Thyroid gland (tissue), 4 donors: ENCODE measurements at regions not wholly inside any gene's neighbourhood (a gene's known extent, or its start where the extent isn't known, plus 50 kb on each side); places are given as distances from the start of the nearest gene placed in this dataset.

Source experiments
- DNase-seq, 2 donors: peaks; one replicate each; pipeline ENCODE4 v3.0.0-alpha.2; 2019
- H3K27ac ChIP-seq, 3 donors: fragments of 200-600 bp; sonication (generic); 1 replicate in 2 of 3; 2 replicates in 1 of 3; pipeline ENCODE4 v1.5.1; 2016 to 2019; ENCODE audit warnings: mild to moderate bottlenecking in 1 of 3, moderate library complexity in 1 of 3
- H3K27me3 ChIP-seq: fragments of 200-600 bp; sonication (generic); one replicate; pipeline ENCODE4 v1.5.1; 2019
- H3K36me3 ChIP-seq, 2 donors: fragments of 200-600 bp; sonication (generic); one replicate each; pipeline ENCODE4 v1.5.1; 2016 to 2019
- H3K4me1 ChIP-seq, 2 donors: fragments of 200-600 bp; sonication (generic); one replicate each; pipeline ENCODE4 v1.5.1; 2017 to 2019
- H3K4me3 ChIP-seq, 3 donors: fragments of 200-600 bp; sonication (generic); replicated peaks in 1 of 3; 1 replicate in 2 of 3; 2 replicates in 1 of 3; pipeline ENCODE4 v1.5.1; 2016; ENCODE audit warnings: mild to moderate bottlenecking in 1 of 3
- H3K9me3 ChIP-seq: fragments of 200-600 bp; sonication (generic); one replicate; pipeline ENCODE4 v1.5.1; 2017
- CTCF ChIP-seq, 6 experiments: fragments of 200-600 bp in 3 of 6; fragments of 450-650 bp in 3 of 6; sonication (generic) in 3 of 6; IDR thresholded peaks; one replicate each; pipeline ENCODE4 v1.5.1; 2016 to 2019; ENCODE audit warnings: antibody characterized with exemption in 6 of 6, mild to moderate bottlenecking in 2 of 6, inconsistent platforms in 1 of 6, moderate library complexity in 1 of 6
- POLR2A ChIP-seq, 2 donors: fragments of 450-650 bp; IDR thresholded peaks; one replicate each; pipeline ENCODE4 v1.6.1; 2017; ENCODE audit warnings: antibody characterized with exemption in 2 of 2, mild to moderate bottlenecking in 2 of 2, moderate library complexity in 1 of 2
- WGBS, 2 donors: methylation state at CpG; one replicate each; pipeline ENCODE4 v1.1.5; 2017; 5-methylcytosine and 5-hydroxymethylcytosine counted together
- intact Hi-C: fragments of 100-400 bp; cut with DNase I; formaldehyde crosslinking; loops from one replicate; pipeline ENCODE4 v1.15.1; 2023

GRCh38 chr19:32188921-32189320, 156.5 kb upstream of the ZNF507 start:
- Histone ChIP-seq H3K9me3 (no peaks in the 10 kb centered on the region), H3K4me1 (no peaks in the 10 kb centered on the region), H3K36me3 (no peaks in the 10 kb centered on the region), H3K27ac (no peak overlapping the region), H3K27me3 (no peaks in the 10 kb centered on the region), H3K4me3 (no peak overlapping the region)
- DNase-seq = no peak
- WGBS, 2 donors = 74 to 81% methylated on average over 2 of the region's 2 CpGs
- no peak for TF ChIP-seq CTCF (IDR thresholded peaks at IDR 0.05)
- TF ChIP-seq POLR2A (IDR thresholded peaks at IDR 0.05) = no peak
- intact Hi-C loops = no loop called here

- TF ChIP-seq POLR2A (IDR thresholded peaks at IDR 0.05) = no peak
- no peak for TF ChIP-seq CTCF (IDR thresholded peaks at IDR 0.05)
- intact Hi-C loops = no loop called here
- WGBS, 2 donors = 69% methylated on average over 6 of the region's 6 CpGs
- H3K4me3 ChIP-seq = no peak overlapping the region
- no peak overlapping the region for H3K27ac ChIP-seq
- no peaks in the 10 kb centered on the region for H3K27me3 ChIP-seq
- no peak for DNase-seq
- H3K4me1 ChIP-seq = no peaks in the 10 kb centered on the region
- H3K9me3 ChIP-seq = no peaks in the 10 kb centered on the region
- no peaks in the 10 kb centered on the region for H3K36me3 ChIP-seq
These were observed 155.3 kb upstream of the ZNF507 start for GRCh38 chr19:32189956-32190706.

GRCh38 chr19:32191921-32192320, 153.5 kb upstream of the ZNF507 start:
- Histone ChIP-seq H3K4me3 (no peak overlapping the region), H3K27ac (no peak overlapping the region), H3K36me3 (no peaks in the 10 kb centered on the region), H3K4me1 (no peaks in the 10 kb centered on the region), H3K9me3 (no peaks in the 10 kb centered on the region), H3K27me3 (no peaks in the 10 kb centered on the region)
- WGBS, 2 donors = 87 to 92% methylated on average over 3 of the region's 3 CpGs
- no peak for DNase-seq
- intact Hi-C loops = no loop called here
- TF ChIP-seq POLR2A (IDR thresholded peaks at IDR 0.05) = no peak
- TF ChIP-seq CTCF (IDR thresholded peaks at IDR 0.05) = no peak

- H3K27me3 ChIP-seq = no peaks in the 10 kb centered on the region
- TF ChIP-seq CTCF (IDR thresholded peaks at IDR 0.05) (no peak), POLR2A (IDR thresholded peaks at IDR 0.05) (no peak)
- H3K4me1 ChIP-seq = no peaks in the 10 kb centered on the region
- intact Hi-C loops = no loop called here
- no peak overlapping the region for H3K27ac ChIP-seq
- no peaks in the 10 kb centered on the region for H3K9me3 ChIP-seq
- no peak overlapping the region for H3K4me3 ChIP-seq
- no peaks in the 10 kb centered on the region for H3K36me3 ChIP-seq
- WGBS, 2 donors = 83 to 85% methylated on average over 10 to 13 of the region's 13 CpGs
- DNase-seq = no peak
These were observed 149.5 kb upstream of the ZNF507 start for GRCh38 chr19:32195706-32196610.
